ENCODE measurements at regions not wholly inside any gene's neighbourhood (a gene's known extent, or its start where the extent isn't known, plus 50 kb on each side); places are given as distances from the start of the nearest gene placed in this dataset.
A peak's percentile ranks its signal among the peaks of the same experiment; 100 is the strongest.

GRCh38 chr21:23593582-23593981 lies 2013.7 kb downstream of the MRPL39 start:
- Histone ChIP-seq H2BK20ac (ENCODE audit: low read length) (no peak overlapping the region), H3K56ac (replicated peaks; ENCODE audit: insufficient read length, low read depth, low read length) (no peak overlapping the region), H3K4me1 (replicated peaks in 1 of 4; ENCODE audit: control insufficient read depth in 3 of 4, insufficient read depth in 4 of 4, low read length in 3 of 4) (no peaks in the 10 kb centered on the region), H4K5ac (ENCODE audit: insufficient read length, low read depth, low read length) (no peak overlapping the region), H2AFZ (ENCODE audit: low read length) (peak overlapping the region; percentile 92; the same call in 1 of the 2 replicates), H4K8ac (ENCODE audit: extremely low read depth, insufficient read depth, low read length) (no peak overlapping the region), H2BK5ac (ENCODE audit: low read depth, low read length) (no peak overlapping the region), H3K36me3 (ENCODE audit: control insufficient read depth in 2 of 4, insufficient read depth in 4 of 4, low read length in 3 of 4) (no peaks in the 10 kb centered on the region), H2BK15ac (ENCODE audit: low read length) (no peak overlapping the region), H2BK12ac (ENCODE audit: low read depth, low read length) (no peak overlapping the region), H3K23me2 (ENCODE audit: low read depth, low read length) (no peaks in the 10 kb centered on the region), H4K91ac (replicated peaks; ENCODE audit: insufficient read length, low read length) (no peak overlapping the region), H3K79me2 (ENCODE audit: control insufficient read depth in 1 of 2, insufficient read depth in 2 of 2, low read length in 2 of 2) (no peaks in the 10 kb centered on the region), H3K18ac (ENCODE audit: extremely low read depth, low read length) (no peak overlapping the region), H2AK5ac (ENCODE audit: low read depth, low read length) (no peak overlapping the region), H3K4ac (replicated peaks; ENCODE audit: insufficient read length, low read depth, low read length) (no peak overlapping the region), H4K20me1 (replicated peaks in 1 of 2; ENCODE audit: control insufficient read depth in 1 of 2, insufficient read depth in 2 of 2, low read length in 2 of 2) (no peaks in the 10 kb centered on the region), H3K14ac (ENCODE audit: insufficient read length) (no peak overlapping the region), H3K4me3 (ENCODE audit: extremely low read depth in 1 of 4, insufficient read depth in 2 of 4, low read depth in 3 of 4, low read length in 4 of 4) (no peak overlapping the region), H3K4me2 (ENCODE audit: insufficient read depth in 1 of 2, low read depth in 2 of 2, low read length in 2 of 2) (no peak overlapping the region), H3K27me3 (replicated peaks in 1 of 4; ENCODE audit: control insufficient read depth in 3 of 4, extremely low read depth in 1 of 4, insufficient read depth in 3 of 4, low read length in 3 of 4) (no peaks in the 10 kb centered on the region), H3K23ac (ENCODE audit: insufficient read length) (no peak overlapping the region), H3K79me1 (ENCODE audit: low read depth, low read length) (no peaks in the 10 kb centered on the region), H3K9ac (replicated peaks in 1 of 4; ENCODE audit: extremely low read depth in 1 of 4, low read depth in 3 of 4, low read length in 3 of 4) (no peak overlapping the region), H3K9me3 (ENCODE audit: insufficient read depth in 2 of 2, low read depth in 1 of 2, low read length in 1 of 2) (no peaks in the 10 kb centered on the region), H2BK120ac (replicated peaks; ENCODE audit: low read depth, low read length) (no peak overlapping the region), H3K27ac (ENCODE audit: low read depth, low read length) (no peak overlapping the region)
- FAIRE-seq (no peak), DNase-seq (ENCODE audit: low read depth in 1 of 2, low spot score in 2 of 2) (no peak)
- 95% methylated on average over 1 of the region's 1 CpG; no CpG with 5 or more reads in 1 of the 2 experiments for WGBS, 2 experiments (ENCODE audit: extremely low coverage in 1 of 2, insufficient coverage in 1 of 2, insufficient read length in 1 of 2, insufficient replicate concordance in 2 of 2, low coverage in 1 of 2, low lambda C conversion rate in 2 of 2, missing lambda C conversion rate in 1 of 2)
- POLR2A ChIA-PET (ENCODE audit: partially characterized antibody), result no interaction called here
- TF ChIP-seq CHD2 (IDR thresholded peaks at IDR 0.05; ENCODE audit: low read length) (no peak), CTCF (IDR thresholded peaks at IDR 0.05; ENCODE audit: control extremely low read depth in 1 of 3, insufficient read depth in 1 of 3, low read depth in 1 of 3, low read length in 3 of 3) (no peak), EP300 (IDR thresholded peaks at IDR 0.05; ENCODE audit: borderline replicate concordance in 1 of 2, low read depth in 2 of 2, low read length in 2 of 2) (no peak), HDAC2 (IDR thresholded peaks at IDR 0.05; ENCODE audit: borderline replicate concordance in 1 of 2, low read depth in 2 of 2, low read length in 2 of 2) (no peak), ASH2L (IDR thresholded peaks at IDR 0.05; ENCODE audit: low read length) (no peak)
- CTCF ChIA-PET (ENCODE audit: partially characterized antibody), result no interaction called here
